H4 (cell line): ENCODE measurements at regions not wholly inside any gene's neighbourhood (a gene's known extent, or its start where the extent isn't known, plus 50 kb on each side); places are given as distances from the start of the nearest gene placed in this dataset.
"Not testable (repeated sequence)": the region's sequence is repeated elsewhere in the genome, so short reads cannot be mapped to it uniquely, and the experiment has no call there.

Experiments
- DNase-seq: peaks from one replicate; pipeline ENCODE4 v3.0.0-alpha.2; 2015; ENCODE audit warnings: low spot score

DNA sequence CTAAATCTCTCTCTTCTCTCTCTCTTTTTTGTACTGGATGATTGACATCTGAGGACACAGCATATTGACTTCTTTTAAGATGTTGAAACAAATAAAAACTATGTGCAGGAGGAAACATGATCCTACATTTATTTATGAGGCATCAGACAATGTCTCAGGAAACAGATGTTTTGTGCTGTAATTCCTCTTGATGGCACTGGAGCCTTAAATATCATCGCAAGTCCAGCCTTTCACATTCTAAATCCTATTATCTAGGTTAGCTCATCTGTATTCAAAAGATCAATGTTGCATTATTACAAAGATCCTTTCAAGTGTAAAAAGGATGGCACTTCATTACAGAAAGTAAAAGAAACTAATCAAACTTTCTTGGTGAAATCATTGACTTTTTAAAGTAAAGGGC, 63.9 kb downstream of the MAT2B start:
- DNase-seq: peak; percentile 48

DNA sequence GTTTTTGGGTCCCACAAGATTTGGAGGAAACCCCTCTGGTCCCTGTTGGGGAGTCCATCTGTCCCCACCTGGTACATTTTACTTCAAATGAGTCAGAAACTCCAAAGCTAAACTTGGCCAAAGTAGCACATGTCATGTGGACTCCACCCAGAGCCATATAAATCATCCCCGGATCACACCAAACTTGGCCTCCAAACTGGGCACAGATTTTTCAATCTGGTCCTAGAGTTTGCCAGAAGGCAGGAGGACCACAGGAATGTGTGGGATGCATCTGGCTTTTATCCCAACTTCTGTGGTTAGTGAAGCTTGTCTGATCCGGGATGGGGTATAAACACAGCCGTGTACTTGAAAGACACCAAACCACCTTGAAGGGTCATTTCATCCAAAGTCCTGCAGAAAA, 66.3 kb downstream of the MAT2B start:
- DNase-seq: peak; percentile 91

GRCh38 chr5:163574472-163575440, 69.3 kb downstream of the MAT2B start:
- no peak for DNase-seq

DNA sequence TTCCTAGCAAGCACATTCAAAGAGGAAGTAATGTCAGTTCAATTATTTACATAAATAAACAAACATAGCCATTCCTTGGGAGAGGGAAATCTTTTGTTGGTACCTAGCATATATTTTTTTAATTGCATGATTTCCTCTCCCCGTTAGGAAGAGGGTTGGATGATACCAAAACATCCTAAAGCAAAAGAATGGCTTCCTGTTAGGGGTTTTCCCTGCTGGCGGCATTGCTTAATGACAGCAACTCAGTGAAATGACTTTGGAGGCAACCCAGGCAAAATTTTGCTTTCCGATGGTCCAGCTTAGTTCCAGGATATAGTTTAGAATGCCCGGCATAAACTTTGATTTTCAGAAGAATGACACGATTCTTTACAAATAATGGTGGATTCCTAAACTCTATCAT, 73.2 kb downstream of the MAT2B start:
- no peak for DNase-seq

DNA sequence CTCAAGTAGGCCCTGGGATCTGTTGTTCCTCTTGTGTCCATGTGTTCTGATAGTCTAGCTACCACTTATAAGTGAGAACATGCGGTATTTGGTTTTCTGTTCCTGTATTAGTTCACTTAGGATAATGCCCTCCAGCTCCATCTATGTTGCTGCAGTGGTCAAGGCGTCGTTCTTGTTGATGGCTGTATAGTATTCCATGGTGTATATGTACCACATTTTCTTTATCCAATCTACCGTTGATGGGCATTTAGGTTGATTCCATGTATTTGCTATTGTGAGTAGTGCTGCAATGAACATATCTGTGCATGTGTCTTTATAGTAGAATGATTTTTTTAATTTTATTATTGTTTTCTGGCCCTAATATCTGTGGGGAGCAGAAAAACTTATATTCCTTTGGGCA, 74.3 kb downstream of the MAT2B start:
- DNase-seq: no peak

DNA sequence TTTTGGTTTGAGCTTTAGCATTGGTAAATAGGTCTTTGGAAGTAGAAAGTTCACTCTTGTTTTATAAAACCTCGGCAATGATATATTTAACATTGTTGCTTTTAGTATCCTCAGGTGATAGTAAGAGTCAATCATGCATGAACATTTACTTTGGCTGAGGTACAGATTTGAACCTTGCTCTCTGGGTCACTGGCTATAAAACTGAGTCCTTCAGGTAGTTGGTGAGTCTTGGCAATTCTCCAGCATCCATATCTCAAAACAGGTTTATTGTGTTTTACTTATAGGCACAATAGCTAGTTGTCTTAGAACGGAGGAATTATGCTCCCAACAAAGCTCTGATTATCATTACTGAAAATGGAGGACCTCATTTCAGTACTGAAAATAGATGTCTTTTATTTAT, 75.1 kb downstream of the MAT2B start:
- DNase-seq: no peak

DNA sequence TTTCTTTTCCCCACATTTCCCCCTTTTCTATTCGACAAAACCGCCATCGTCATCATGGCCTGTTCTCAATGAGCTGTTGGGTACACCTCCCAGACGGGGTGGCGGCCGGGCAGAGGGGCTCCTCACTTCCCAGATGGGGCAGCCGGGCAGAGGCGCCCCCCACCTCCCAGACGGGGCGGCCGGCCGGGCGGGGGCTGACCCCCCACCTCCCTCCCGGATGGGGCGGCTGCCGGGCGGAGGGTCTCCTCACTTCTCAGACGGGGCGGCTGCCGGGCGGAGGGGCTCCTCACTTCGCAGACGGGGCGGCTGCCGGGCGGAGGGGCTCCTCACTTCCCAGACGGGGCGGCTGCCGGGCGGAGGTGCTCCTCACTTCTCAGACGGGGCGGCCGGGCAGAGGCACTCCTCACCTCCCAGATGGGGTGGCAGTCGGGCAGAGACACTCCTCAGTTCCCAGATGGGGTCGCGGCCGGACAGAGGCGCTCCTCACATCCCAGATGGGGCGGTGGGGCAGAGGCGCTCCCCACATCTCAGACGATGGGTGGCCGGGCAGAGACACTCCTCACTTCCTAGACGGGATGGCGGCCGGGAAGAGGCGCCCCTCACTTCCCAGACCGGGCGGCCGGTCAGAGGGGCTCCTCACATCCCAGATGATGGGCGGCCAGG, 78.2 kb downstream of the MAT2B start:
- not testable (repeated sequence) for DNase-seq

DNA sequence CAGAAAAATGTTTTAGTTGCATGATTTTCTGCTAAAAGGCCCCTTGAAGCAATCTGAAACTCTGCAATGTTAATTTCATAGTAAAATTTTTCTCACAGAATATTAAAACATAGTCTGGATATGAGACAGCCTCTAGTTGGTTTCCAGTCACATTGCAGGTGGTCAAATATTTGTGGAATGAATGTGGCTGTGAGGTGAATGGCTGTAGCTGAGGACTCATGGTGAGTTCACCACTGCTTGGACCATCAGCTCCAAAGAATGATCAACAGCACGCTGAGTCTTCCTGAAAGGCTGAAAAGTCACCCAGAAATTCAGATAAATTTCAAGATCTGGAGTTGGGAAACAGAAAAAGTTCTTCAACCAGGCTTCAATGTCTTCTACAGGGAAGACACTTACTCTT, 79.8 kb downstream of the MAT2B start:
- no peak for DNase-seq

DNA sequence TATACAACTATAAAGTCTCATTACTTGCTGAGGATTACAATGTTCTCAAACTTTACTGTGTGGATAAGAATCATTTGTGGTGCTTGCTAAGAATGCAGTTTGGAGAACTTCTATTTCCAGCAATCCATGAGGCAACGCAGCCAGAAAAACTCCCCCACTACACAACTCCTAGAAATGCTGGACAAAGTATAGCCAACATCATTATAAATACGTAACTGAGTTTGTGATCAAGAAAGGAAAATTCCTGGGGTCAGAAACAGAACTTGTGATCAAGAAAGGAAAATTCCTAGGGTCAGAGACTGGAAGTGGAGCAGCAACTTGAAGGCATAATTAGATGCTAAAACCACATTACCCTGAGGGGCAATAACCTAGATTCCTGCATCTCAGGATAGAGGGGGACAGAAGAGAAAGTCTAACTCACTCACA, 81.1 kb downstream of the MAT2B start:
- DNase-seq: no peak

DNA sequence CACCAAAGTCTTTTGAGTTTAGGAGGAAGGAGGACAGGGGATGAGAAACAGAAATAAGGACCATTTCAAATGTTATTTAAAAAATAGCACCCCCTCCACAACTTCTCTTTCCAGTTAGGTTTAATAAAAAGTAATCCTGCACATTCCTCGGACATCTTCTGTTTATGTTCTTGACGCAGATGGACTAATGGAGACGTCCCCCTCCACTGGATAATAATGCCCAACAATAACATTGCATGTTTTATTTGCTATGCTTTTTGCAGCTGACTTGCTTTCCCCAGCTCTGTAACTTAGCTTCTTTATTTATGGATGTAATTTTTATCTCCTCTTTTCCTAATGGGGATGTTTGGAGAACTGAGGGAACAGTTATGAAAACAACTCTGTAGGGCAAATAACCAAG, 89.5 kb downstream of the MAT2B start:
- no peak for DNase-seq

DNA sequence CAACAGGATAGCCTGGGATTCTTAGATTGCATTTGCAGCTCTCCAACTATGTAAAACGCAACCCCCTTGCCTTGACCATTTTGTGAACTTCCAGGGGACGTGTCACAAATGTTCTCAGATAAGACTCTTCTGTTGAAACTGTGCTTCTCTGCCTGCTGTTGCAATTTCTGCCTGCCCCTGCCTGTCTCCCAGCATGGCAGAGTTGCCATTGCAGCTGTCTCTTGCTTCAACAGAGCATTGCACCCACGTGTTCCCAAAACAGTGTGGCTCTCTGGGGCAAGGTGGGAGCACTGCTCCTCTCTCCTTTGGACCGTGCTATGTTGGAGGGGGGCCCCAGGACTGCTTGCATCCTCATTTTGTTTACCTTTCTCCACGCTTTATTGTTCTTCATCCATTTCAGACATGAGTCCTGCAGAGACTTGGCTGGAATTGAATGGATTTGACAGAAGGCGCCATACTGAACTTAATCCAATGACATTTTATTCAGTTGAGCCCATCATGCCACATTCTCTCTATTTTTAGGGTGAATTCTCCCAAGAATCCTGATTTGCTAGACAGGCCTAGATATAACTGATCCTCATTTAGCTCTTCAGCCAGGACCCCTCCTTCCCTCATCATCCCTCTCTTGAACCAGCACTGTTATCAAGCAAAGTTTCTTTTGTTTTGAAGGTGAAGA, 90.7 kb downstream of the MAT2B start:
- DNase-seq: no peak

- DNase-seq: no peak
These were observed 91.3 kb downstream of the MAT2B start for GRCh38 chr5:163596608-163597315.

GRCh38 chr5:163604013-163604412, 98.6 kb downstream of the MAT2B start:
- no peak for DNase-seq

DNA sequence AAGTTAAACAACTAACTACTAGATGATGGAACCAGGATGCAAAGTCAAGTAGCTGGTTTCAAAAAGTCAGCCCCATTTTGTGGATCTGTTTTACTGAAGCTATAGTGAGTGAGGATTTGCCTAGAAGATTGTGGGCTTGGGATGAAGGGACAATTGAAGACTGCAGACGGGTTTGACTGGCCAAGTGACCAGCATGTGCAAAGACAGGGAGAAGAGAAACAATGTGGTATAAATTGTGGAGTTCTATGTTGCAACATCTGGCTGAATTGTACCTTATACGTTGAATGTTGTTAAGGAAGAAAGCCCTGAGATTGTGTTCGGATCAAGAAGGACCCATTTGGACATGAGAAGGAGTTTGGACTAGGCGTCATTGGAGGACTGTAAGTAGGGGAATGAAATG, 101.8 kb downstream of the MAT2B start:
- DNase-seq: no peak

DNA sequence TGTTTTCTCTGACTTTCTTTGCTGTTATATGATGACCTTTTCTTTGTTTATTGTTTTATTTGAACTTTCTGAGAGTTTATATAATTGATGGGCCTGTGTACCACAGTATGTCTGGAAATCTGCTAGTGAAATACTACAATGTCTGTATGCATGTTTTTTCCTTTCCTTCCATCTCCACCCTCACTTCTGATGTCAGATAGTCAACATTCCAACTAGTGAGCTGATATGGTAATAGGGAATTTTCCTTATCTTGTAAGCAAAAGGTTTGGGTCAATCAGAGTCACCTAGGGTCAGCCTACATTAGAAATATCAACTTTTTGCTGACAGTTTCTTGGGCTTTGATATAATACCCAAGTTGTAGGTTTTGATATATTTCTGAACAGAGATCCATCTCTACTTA, 103.2 kb downstream of the MAT2B start:
- DNase-seq: no peak

GRCh38 chr5:163609910-163610309, 104.5 kb downstream of the MAT2B start:
- no peak for DNase-seq

- no peak for DNase-seq
These were observed 107.1 kb downstream of the MAT2B start for GRCh38 chr5:163612358-163613149.

GRCh38 chr5:163613150-163613442, 107.7 kb downstream of the MAT2B start:
- no peak for DNase-seq

DNA sequence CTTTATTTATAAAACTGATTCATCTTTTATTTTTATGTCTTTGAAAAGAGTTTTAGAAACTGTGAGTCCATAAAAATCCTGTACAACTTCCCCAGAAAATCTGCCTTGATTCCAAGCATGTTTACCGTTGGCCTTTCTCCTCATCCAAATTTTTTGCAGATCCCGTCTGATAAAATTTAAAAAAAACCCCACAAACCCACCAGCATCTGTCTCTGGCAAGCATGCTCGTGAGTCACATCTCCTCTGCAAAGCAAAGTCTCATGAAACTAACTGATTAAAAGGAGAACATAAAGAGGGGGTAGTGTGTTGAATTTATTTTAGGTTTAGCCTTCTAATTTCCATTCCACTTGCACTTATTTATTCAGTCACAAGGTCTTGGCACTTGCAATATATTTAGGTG, 109.4 kb downstream of the MAT2B start:
- DNase-seq: no peak

DNA sequence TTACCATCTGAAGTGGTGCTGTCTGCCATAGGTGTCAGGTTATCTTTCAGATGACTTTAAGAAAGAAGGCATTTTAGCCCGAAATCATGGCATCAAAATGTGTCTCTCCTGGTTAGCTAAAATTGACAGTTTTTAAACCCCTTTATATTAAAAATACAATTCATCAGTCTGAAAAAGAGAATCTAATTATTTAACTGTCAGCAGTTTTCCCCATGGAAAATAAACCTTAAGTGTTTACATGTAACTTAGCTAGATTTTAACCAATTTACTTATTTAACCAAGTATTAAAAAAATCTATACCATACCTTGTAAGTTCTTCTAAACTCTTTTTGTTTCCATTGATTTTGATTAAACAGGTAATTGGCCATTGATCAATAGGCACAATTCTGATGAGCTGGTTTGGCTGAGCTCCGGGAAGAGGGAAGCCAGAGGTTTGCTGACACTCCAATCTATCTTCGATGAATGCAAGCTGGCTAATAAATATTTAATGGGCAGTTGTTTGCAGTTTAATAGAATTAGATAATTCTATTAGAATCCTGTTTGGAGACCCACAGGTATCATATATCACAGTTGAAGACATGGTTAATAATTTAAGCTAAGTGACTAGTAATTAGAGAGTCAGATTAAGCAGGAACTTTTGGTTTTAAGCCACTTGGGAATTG, 114.0 kb downstream of the MAT2B start:
- no peak for DNase-seq

- DNase-seq: no peak
These were observed 114.5 kb downstream of the MAT2B start for GRCh38 chr5:163619951-163620350.
